ENCODE measurements at regions not wholly inside any gene's neighbourhood (a gene's known extent, or its start where the extent isn't known, plus 50 kb on each side); places are given as distances from the start of the nearest gene placed in this dataset.

DNA sequence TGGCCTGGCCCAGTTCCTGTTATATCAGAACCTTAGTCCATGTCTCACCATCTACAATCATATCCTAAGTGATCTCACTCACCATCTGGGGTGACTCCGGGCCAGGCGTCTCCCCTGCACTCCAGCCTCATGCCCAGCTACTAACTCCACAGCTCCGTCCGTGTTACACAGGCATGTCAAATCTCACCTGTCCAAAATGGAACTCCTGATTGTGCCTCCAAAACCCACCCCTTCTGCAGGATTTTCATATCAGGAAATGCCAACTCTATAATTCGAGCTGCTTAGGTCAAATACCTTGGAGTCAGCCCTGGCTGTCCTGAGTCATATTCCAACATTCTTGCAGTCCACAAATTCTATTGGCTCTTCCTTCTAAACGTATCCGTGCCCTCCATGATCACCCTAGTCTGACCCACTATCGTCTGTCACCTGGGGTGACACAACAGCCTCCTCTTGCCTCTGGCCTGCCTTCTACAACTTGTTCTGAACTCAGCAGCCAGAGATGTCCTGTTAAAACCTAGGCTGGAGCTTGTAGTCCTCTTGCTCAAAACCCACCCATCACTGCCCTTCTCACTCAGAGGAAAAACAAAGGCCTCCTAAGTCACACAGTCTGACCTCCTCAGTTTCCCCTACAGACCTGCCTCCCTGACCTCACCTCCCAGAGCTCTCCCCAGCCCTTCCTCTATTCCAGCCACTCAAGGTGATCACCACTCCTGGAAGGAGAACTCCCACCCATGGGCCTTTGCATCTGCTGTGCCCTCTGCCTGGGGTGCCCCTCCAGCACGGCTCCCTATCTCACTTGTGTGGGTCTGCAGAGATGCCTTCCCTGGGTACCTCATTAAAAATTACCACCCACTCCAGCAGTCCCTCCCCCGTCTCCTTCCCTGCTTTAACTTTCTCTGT is 85.3 kb upstream of the SIRPA start:
- DNase-seq (ENCODE audit: low read depth, low spot score), result no peak
- Mint-ChIP-seq H3K36me3 (ENCODE audit: low read depth) (no peaks in the 10 kb centered on the region), H3K9me3 (no peaks in the 10 kb centered on the region), H3K4me3 (no peak overlapping the region), H3K27ac (ENCODE audit: unreplicated experiment) (peak overlapping the region; percentile 48), H3K4me1 (peaks cover 48% of the 10 kb centered on the region), H3K27me3 (ENCODE audit: low read depth) (peaks cover 2% of the 10 kb centered on the region)
- TF ChIP-seq, protein P1, sequence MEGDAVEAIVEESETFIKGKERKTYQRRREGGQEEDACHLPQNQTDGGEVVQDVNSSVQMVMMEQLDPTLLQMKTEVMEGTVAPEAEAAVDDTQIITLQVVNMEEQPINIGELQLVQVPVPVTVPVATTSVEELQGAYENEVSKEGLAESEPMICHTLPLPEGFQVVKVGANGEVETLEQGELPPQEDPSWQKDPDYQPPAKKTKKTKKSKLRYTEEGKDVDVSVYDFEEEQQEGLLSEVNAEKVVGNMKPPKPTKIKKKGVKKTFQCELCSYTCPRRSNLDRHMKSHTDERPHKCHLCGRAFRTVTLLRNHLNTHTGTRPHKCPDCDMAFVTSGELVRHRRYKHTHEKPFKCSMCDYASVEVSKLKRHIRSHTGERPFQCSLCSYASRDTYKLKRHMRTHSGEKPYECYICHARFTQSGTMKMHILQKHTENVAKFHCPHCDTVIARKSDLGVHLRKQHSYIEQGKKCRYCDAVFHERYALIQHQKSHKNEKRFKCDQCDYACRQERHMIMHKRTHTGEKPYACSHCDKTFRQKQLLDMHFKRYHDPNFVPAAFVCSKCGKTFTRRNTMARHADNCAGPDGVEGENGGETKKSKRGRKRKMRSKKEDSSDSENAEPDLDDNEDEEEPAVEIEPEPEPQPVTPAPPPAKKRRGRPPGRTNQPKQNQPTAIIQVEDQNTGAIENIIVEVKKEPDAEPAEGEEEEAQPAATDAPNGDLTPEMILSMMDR (conservative IDR thresholded peaks at IDR 0.05), result no peak

DNA sequence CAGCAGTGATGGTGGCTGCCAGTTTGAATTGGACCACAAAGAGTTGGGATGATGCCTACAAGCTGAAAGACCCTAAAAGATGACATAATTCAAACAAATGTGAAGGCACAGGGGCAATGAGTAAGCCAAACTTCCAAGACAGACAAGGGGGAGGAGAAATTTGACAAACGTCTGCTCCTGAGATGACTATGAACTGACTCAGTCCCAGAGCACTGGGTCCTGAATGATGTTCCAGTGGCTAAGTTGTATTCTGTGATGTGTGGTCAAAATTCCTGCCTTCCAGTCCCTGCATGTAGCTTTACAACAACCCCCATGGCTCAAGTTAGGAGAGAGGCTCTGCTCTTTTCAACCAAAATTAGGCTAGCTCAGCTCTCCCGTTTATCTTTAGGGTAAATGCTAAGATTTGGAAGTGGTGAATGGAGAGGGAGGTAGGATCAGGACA is 86.1 kb upstream of the SIRPA start:
- Mint-ChIP-seq H3K36me3 (ENCODE audit: low read depth) (no peaks in the 10 kb centered on the region), H3K9me3 (no peaks in the 10 kb centered on the region), H3K4me1 (peaks cover 43% of the 10 kb centered on the region), H3K4me3 (no peak overlapping the region), H3K27me3 (ENCODE audit: low read depth) (peaks cover 4% of the 10 kb centered on the region), H3K27ac (ENCODE audit: unreplicated experiment) (no peak overlapping the region)
- DNase-seq (ENCODE audit: low read depth, low spot score), result no peak
- TF ChIP-seq, protein P1 (conservative IDR thresholded peaks at IDR 0.05), result no peak

DNA sequence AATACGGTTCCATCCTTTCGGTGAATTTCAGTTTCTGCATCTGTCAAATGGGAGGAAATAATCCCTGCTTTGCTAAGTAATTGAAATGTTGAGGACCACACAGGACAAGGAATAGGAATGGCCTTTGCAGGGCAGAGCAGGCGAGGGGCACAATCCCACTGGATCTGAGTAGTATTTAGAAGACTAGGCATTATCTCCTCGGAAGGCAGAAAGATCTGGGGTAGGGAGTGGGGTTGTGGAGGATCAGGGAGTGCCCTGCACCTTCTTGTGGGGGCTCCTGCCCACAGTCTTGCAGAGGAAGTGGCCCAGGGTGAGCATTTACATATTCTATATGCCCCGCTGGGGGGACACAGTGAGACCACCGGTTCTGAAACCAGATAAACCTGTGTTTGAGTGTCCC is 87.1 kb upstream of the SIRPA start:
- Mint-ChIP-seq H3K36me3 (ENCODE audit: low read depth) (no peaks in the 10 kb centered on the region), H3K27me3 (ENCODE audit: low read depth) (peaks cover 3% of the 10 kb centered on the region), H3K9me3 (no peaks in the 10 kb centered on the region), H3K4me3 (no peak overlapping the region), H3K27ac (ENCODE audit: unreplicated experiment) (no peak overlapping the region), H3K4me1 (peaks cover 40% of the 10 kb centered on the region)
- TF ChIP-seq, protein P1 (conservative IDR thresholded peaks at IDR 0.05), result no peak
- no peak for DNase-seq (ENCODE audit: low read depth, low spot score)

DNA sequence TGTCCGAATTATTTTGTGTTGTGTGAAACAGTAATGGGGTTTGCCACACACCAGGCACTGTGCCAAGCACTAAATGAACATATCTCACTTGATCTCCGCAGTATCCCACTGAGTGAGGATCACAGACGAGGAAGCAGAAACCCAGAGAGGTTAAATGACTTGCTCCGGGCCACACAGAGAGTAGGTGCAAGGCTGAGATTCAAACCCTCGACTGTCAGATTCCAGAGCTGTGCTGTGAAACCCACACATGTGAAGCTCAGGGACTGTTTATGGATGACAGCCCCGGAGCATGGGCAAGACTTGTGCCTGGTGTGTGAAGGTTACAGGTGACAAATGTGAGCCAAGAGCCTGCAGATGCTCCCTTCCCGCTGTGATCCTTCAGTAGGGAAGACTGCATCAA is 87.8 kb upstream of the SIRPA start:
- Mint-ChIP-seq H3K27me3 (ENCODE audit: low read depth) (peaks cover 5% of the 10 kb centered on the region), H3K36me3 (ENCODE audit: low read depth) (no peaks in the 10 kb centered on the region), H3K4me1 (peaks cover 40% of the 10 kb centered on the region), H3K4me3 (no peak overlapping the region), H3K9me3 (no peaks in the 10 kb centered on the region), H3K27ac (ENCODE audit: unreplicated experiment) (no peak overlapping the region)
- DNase-seq (ENCODE audit: low read depth, low spot score), result no peak
- TF ChIP-seq, protein P1 (conservative IDR thresholded peaks at IDR 0.05), result no peak

DNA sequence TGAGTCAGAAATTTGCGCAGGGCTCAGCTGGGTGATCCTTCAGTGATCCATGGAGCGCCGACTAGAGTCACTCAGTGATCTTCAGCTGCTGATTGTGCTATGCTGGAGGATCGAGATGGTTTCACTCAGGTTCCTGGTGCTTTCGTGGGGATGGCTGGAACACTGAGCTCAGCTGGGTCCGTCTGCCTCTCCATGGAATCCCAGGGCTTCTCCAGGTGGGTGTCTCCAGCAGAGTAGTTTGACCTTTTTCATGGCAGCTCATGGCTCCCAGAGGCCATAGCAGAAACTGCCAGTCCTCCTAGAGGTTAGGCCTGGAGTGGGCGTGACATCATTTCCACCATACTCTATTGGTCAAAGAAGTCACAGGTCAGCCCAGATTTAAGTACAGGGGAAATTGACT is 88.8 kb upstream of the SIRPA start:
- no peak overlapping the region for H3K4me3 Mint-ChIP-seq
- no peaks in the 10 kb centered on the region for H3K36me3 Mint-ChIP-seq (ENCODE audit: low read depth)
- H3K4me1 Mint-ChIP-seq, result peaks cover 39% of the 10 kb centered on the region
- DNase-seq (ENCODE audit: low read depth, low spot score), result no peak
- peaks cover 10% of the 10 kb centered on the region for H3K27me3 Mint-ChIP-seq (ENCODE audit: low read depth)
- no peaks in the 10 kb centered on the region for H3K9me3 Mint-ChIP-seq
- no peak overlapping the region for H3K27ac Mint-ChIP-seq (ENCODE audit: unreplicated experiment)
- TF ChIP-seq, protein P1 (conservative IDR thresholded peaks at IDR 0.05), result no peak
